IPS DF 6.9 (cell line): ENCODE measurements at regions not wholly inside any gene's neighbourhood (a gene's known extent, or its start where the extent isn't known, plus 50 kb on each side); places are given as distances from the start of the nearest gene placed in this dataset.
"Not testable (repeated sequence)": the region's sequence is repeated elsewhere in the genome, so short reads cannot be mapped to it uniquely, and the experiment has no call there.

ENCODE experiments used
- DNase-seq: peaks from one replicate; pipeline ENCODE4 v3.0.0-alpha.2; 2013; ENCODE audit warnings: low read depth, low spot score
- H3K27ac ChIP-seq: one replicate; pipeline ENCODE4 v1.5.1; 2013; ENCODE audit warnings: low read length, control low read depth
- H3K27me3 ChIP-seq: 2 replicates; pipeline ENCODE4 v1.6.1; 2013; ENCODE audit warnings: mild to moderate bottlenecking, low read length; ENCODE audit not compliant: control insufficient read depth, insufficient read depth
- H3K36me3 ChIP-seq: 2 replicates; pipeline ENCODE4 v1.6.1; 2013; ENCODE audit warnings: low read length; ENCODE audit not compliant: control insufficient read depth, insufficient read depth
- H3K4me1 ChIP-seq: 2 replicates; pipeline ENCODE4 v1.6.1; 2013; ENCODE audit warnings: low read length; ENCODE audit not compliant: control insufficient read depth, insufficient read depth
- H3K4me3 ChIP-seq: 2 replicates; pipeline ENCODE4 v1.5.1; 2013; ENCODE audit warnings: mild to moderate bottlenecking, low read length
- H3K9me3 ChIP-seq: 2 replicates; pipeline ENCODE4 v1.6.1; 2013; ENCODE audit warnings: low read length, inconsistent platforms; ENCODE audit not compliant: control insufficient read depth, insufficient read depth
- WGBS: extraction: QIAGEN DNeasy Blood & Tissue Kit; methylation state at CpG from one replicate; pipeline ENCODE4 v1.1.7; 2013; ENCODE audit warnings: mixed read lengths, missing lambda C conversion rate; ENCODE audit not compliant: insufficient read length, insufficient coverage; 5-methylcytosine and 5-hydroxymethylcytosine counted together

DNA sequence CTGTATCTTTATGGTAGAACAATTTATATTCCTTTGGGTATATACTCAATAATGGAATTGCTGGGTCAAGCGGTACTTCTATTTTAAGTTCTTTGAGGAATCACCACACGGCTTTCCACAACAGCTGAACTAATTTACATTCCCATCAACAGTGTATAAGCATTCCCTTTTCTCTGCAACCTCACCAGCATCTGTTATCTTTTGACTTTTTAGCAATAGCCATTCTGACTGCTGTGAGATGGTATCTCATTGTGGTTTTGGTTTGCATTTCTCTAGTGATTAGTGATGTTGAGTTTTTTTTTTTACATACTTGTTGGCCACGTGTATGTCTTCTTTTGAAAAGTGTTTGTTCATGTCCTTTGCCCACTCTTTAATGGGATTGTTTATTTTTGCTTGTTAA, 184.7 kb upstream of the CTAGE1 start:
- H3K9me3 ChIP-seq, H3K27me3 ChIP-seq, H3K4me3 ChIP-seq, H3K36me3 ChIP-seq, H3K4me1 ChIP-seq, H3K27ac ChIP-seq, DNase-seq: not testable (repeated sequence)
- no CpG with 5 or more reads among the region's 3 CpGs for WGBS

DNA sequence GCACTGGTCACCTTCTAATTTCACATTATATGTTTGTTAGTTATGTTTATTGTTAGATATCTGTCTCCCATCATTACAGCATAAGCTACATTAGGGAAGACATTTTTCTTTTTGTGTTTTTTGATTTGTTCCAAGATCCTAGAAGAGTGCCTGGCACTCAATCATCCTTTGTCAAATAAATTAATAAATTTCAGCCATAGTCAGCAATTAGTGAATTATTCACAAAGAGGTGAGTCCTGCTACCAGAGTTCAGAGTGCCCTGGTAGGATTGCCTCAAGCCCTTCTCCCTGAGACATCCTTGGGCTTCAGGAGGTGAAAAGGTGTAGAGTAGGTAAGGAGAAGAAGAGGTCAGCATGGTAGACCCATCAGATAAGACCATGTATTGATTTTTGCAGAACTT, 186.2 kb upstream of the CTAGE1 start:
- Histone ChIP-seq H3K4me1 (peaks cover 2% of the 10 kb centered on the region; the same call in 1 of the 2 replicates), H3K27ac (no peak overlapping the region), H3K27me3 (no peaks in the 10 kb centered on the region), H3K36me3 (no peaks in the 10 kb centered on the region), H3K9me3 (no peaks in the 10 kb centered on the region), H3K4me3 (no peak overlapping the region)
- no peak for DNase-seq

DNA sequence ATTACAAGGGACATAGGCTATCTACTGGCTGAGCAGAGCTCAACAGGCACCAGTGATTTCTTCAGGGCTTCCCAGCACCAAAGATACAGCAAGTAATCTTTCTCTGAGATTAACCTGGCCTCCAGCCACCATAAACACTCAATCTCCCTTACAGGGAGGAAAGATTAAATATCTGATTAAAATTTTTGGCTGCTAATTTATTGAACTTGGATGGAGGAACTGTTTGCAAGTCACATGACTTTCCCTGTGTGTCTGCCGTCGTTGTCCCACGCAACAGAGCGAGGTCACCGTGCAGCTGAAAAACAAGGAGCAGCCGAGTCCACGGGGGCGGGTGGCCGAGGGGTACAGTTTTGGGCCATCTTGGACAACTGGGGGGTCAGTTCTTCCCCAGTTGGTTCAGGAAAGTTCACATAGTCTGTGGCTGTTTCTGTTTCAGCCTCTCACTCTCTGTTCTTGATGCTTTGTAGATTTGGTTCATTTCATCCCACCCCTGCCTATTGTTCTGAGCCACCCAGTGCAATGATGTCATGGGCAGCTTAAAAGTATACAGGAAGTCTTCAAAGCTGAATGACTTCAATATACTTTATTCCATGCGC, 186.8 kb upstream of the CTAGE1 start:
- DNase-seq: no peak
- no peak overlapping the region for H3K27ac ChIP-seq
- H3K36me3 ChIP-seq: no peaks in the 10 kb centered on the region
- H3K4me1 ChIP-seq: peaks cover 2% of the 10 kb centered on the region; the same call in 1 of the 2 replicates
- H3K9me3 ChIP-seq: no peaks in the 10 kb centered on the region
- no CpG with 5 or more reads among the region's 10 CpGs for WGBS
- H3K27me3 ChIP-seq: no peaks in the 10 kb centered on the region
- H3K4me3 ChIP-seq: no peak overlapping the region

DNA sequence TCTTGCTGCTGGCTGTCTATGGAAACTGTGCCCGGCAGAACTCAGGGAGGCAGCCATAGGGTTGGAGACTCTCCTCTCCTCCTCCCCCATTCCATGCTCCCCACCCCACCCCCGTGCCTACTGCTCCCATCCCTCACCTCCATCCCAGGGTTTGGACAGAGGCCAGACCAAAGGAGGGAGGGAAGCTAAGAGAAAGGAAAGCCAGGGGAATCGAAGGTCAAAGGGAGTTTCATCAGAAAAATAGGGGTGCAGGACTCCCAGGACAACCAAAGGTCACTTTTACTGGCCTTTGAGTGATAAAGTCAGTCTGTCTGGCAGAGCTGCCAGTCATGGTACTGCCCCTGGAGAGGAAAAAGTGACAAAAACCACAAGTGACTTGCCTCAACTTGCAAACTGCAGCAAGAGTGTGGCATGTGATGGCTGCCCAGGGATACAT, 187.3 kb upstream of the CTAGE1 start:
- Histone ChIP-seq H3K36me3 (no peaks in the 10 kb centered on the region), H3K27me3 (no peaks in the 10 kb centered on the region), H3K9me3 (no peaks in the 10 kb centered on the region), H3K27ac (no peak overlapping the region), H3K4me1 (peaks cover 2% of the 10 kb centered on the region; the same call in 1 of the 2 replicates), H3K4me3 (no peak overlapping the region)
- DNase-seq: no peak
- WGBS: no CpG with 5 or more reads among the region's 3 CpGs

DNA sequence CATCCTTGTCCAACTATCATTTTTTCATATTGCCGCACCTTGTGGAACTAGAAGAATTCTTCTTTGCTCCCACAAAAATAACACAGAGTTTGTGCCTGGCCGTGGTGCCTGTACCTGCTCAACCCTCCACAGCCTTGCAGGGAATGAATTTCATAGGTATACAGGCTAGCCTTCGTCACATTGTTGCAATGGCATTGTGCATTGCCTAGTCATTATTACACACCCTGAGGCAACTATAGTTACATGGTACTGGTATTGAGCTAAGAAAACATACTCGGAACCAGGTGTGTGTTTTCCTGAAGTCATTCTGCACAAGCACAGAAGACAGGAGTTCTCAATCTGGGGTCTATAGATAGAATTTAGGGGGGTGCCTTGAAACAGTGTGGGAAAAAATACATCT, 188.0 kb upstream of the CTAGE1 start:
- Histone ChIP-seq H3K36me3 (no peaks in the 10 kb centered on the region), H3K9me3 (no peaks in the 10 kb centered on the region), H3K4me3 (no peak overlapping the region), H3K27ac (no peak overlapping the region), H3K27me3 (no peaks in the 10 kb centered on the region), H3K4me1 (peaks cover 2% of the 10 kb centered on the region; the same call in 1 of the 2 replicates)
- DNase-seq: no peak
- WGBS: no CpG with 5 or more reads among the region's 4 CpGs

DNA sequence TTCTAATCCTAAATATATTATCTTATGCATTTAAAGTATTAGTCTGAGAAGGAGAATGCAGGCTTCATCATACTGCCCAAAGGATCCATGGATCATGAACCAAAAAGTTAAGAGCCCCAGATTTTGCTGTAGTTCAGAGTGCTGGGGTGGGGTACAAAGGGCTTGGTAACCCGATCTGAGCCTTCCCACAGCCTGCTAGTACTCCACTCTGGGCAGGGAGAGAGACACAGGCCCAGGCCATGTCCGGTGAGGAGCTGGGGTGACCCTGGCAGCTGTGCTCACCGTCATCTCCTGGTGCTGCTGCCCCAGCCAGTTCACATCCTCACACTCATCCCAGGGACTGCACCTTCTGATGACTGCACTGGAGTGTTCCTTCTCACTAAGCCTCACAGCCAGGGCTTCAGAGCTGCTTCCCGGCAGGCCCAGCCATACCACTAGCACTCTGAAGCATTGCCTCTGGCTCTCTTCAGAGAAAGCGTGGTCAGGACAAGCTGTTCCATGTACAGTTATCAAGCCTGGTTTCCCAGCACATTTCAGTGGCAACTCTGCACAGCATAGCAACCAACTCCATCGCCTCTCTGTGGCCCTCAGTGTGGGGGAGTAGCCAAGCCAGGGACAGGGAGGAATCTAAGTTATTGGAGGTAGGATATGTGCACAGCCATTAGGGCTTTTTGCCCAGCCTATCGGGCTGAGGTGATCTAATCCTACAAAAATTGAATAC, 189.0 kb upstream of the CTAGE1 start:
- no peaks in the 10 kb centered on the region for H3K36me3 ChIP-seq
- H3K27ac ChIP-seq: no peak overlapping the region
- H3K4me3 ChIP-seq: no peak overlapping the region
- no peaks in the 10 kb centered on the region for H3K27me3 ChIP-seq
- DNase-seq: no peak
- peaks cover 2% of the 10 kb centered on the region; the same call in 1 of the 2 replicates for H3K4me1 ChIP-seq
- H3K9me3 ChIP-seq: no peaks in the 10 kb centered on the region
- WGBS: no CpG with 5 or more reads among the region's 7 CpGs

DNA sequence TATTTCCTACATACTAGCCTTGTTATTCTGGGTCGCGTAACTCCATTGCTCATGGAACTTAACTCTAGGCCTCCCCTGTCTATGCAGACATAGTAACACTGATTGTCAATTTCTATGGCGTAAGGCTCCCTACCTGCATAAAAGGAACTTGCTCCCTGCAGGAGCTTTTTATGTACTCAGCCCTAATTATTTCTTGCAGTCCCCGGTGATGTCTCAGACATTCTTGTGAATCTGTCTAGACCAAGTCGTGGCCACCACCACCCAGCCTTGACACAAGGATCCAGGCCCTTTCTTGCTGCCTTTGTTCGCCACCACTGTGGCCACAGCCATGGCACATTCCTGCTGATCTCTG, 189.5 kb upstream of the CTAGE1 start:
- peaks cover 2% of the 10 kb centered on the region; the same call in 1 of the 2 replicates for H3K4me1 ChIP-seq
- H3K27me3 ChIP-seq: no peaks in the 10 kb centered on the region
- no peak overlapping the region for H3K27ac ChIP-seq
- H3K36me3 ChIP-seq: no peaks in the 10 kb centered on the region
- H3K4me3 ChIP-seq: no peak overlapping the region
- no peak for DNase-seq
- no peaks in the 10 kb centered on the region for H3K9me3 ChIP-seq
- WGBS: no CpG with 5 or more reads among the region's 6 CpGs

DNA sequence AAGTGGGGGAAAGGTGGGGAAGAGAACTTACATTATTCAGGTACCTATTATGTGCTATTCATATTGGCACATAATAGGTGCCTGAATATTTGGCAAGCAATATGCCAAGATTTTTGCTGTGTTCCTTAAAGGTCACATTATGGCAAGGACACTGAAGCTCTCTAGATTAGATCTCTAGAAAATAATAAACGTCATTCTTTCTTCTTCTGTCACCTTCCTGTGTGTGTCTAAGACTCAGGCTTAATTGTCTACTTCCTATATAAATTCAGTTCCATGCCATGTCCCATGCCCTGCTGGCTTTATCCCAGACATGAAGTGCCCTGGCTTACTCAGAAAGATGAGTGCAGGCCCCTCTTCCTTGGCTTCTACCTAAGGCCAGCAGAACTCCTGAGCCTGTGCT, 191.1 kb upstream of the CTAGE1 start:
- DNase-seq: no peak
- no peaks in the 10 kb centered on the region for H3K27me3 ChIP-seq
- WGBS: no CpG with 5 or more reads among the region's 1 CpG
- H3K4me3 ChIP-seq: no peak overlapping the region
- H3K9me3 ChIP-seq: no peaks in the 10 kb centered on the region
- peaks cover 2% of the 10 kb centered on the region; the same call in 1 of the 2 replicates for H3K4me1 ChIP-seq
- H3K27ac ChIP-seq: no peak overlapping the region
- H3K36me3 ChIP-seq: no peaks in the 10 kb centered on the region

DNA sequence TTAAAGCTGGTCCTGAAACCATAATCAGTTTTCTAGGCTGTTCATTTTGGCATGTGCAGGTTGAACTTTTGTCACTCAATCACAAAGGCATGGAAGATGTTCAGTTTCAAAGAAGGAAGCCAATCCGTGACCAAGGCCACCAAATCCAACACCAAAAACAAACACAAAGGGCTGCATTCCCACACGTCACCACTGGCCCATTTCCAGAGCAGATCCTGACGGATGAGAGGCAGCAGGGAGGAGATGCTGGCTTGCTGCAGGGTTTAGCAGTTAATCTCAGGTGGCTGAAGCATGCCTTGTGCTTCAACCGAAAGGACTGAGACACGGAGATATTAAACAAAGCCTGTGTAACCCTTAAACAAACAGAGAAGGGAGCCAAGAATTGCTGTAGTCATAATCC, 191.9 kb upstream of the CTAGE1 start:
- H3K36me3 ChIP-seq: no peaks in the 10 kb centered on the region
- DNase-seq: no peak
- no peaks in the 10 kb centered on the region for H3K9me3 ChIP-seq
- no peak overlapping the region for H3K27ac ChIP-seq
- H3K27me3 ChIP-seq: no peaks in the 10 kb centered on the region
- H3K4me3 ChIP-seq: no peak overlapping the region
- WGBS: no CpG with 5 or more reads among the region's 5 CpGs
- peaks cover 2% of the 10 kb centered on the region; the same call in 1 of the 2 replicates for H3K4me1 ChIP-seq

DNA sequence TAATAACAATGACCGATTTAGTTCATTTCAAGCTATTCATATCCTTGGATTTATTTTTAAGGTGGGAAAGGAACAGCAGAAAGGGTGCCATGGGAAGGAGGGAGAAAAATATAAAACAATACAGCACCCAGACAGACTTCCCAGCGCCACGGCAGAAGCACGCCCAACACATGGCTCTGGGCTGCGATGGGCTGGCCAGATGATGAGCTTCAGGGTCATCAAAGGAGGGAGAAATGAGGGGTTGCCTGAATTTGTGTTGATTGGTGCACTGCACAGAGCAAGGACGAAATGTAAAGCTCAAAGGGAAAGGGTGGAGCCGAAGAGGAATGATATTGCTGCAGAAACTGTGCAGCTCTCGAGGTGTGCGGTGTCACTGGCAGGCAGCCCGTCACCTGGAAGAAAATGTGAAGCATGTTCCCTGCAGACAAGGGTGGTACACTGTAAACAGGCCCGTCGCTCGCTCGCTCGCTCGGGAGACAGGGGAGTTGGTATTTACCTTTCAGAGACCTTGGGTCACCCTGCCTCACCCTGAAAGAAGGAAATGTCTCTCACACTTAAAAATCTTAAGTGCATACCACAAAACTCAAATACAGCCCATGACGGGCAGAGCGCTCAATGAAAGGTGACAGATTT, 195.5 kb upstream of the CTAGE1 start:
- Histone ChIP-seq H3K4me3 (no peak overlapping the region), H3K4me1 (no peaks in the 10 kb centered on the region), H3K27me3 (no peaks in the 10 kb centered on the region), H3K27ac (no peak overlapping the region), H3K9me3 (no peaks in the 10 kb centered on the region), H3K36me3 (no peaks in the 10 kb centered on the region)
- no peak for DNase-seq
- WGBS: no CpG with 5 or more reads among the region's 18 CpGs
